NCI-H2227 (cell line): ENCODE measurements at regions not wholly inside any gene's neighbourhood (a gene's known extent, or its start where the extent isn't known, plus 50 kb on each side); places are given as distances from the start of the nearest gene placed in this dataset.

Experiments
- DNase-seq: peaks from one replicate; lab custom pipeline; 2025; ENCODE audit not compliant: unreplicated experiment; lab: John Stamatoyannopoulos, UW

GRCh38 chr2:82636402-82637020 is 1822.6 kb downstream of the SUCLG1 start:
- DNase-seq: no peak

GRCh38 chr2:82599021-82599420 is 1860.1 kb downstream of the SUCLG1 start:
- DNase-seq: no peak

GRCh38 chr2:82596581-82596980 is 1862.5 kb downstream of the SUCLG1 start:
- DNase-seq: no peak

GRCh38 chr2:82591718-82592117 is 1867.4 kb downstream of the SUCLG1 start:
- no peak for DNase-seq

GRCh38 chr2:82576656-82577055 is 1882.4 kb downstream of the SUCLG1 start:
- DNase-seq: no peak

- DNase-seq: no peak
Observed at GRCh38 chr2:82539280-82539621, 1919.8 kb downstream of the SUCLG1 start.

GRCh38 chr2:82538590-82539279 is 1920.3 kb downstream of the SUCLG1 start:
- DNase-seq: no peak

GRCh38 chr2:82528288-82528687 is 1930.8 kb downstream of the SUCLG1 start:
- no peak for DNase-seq

GRCh38 chr2:82527124-82527523 is 1932.0 kb downstream of the SUCLG1 start:
- no peak for DNase-seq

- DNase-seq: no peak
Observed at GRCh38 chr2:82526277-82526676, 1932.8 kb downstream of the SUCLG1 start.

- no peak for DNase-seq
Observed at GRCh38 chr2:82525744-82526143, 1933.3 kb downstream of the SUCLG1 start.

GRCh38 chr2:82524826-82525225 is 1934.3 kb downstream of the SUCLG1 start:
- no peak for DNase-seq

GRCh38 chr2:82511894-82512293 is 1947.2 kb downstream of the SUCLG1 start:
- DNase-seq: no peak

GRCh38 chr2:82508702-82509101 is 1950.4 kb downstream of the SUCLG1 start:
- no peak for DNase-seq

GRCh38 chr2:82507657-82508056 is 1951.4 kb downstream of the SUCLG1 start:
- no peak for DNase-seq

- no peak for DNase-seq
Observed at GRCh38 chr2:82501217-82501616, 1957.9 kb downstream of the SUCLG1 start.

GRCh38 chr2:82498777-82499443 is 1960.2 kb downstream of the SUCLG1 start:
- no peak for DNase-seq

- no peak for DNase-seq
Observed at GRCh38 chr2:82494739-82495138, 1964.3 kb downstream of the SUCLG1 start.

GRCh38 chr2:82491591-82491990 is 1967.5 kb downstream of the SUCLG1 start:
- DNase-seq: no peak

- no peak for DNase-seq
Observed at GRCh38 chr2:82487354-82487753, 1971.7 kb downstream of the SUCLG1 start.

GRCh38 chr2:82485701-82486100 is 1973.4 kb downstream of the SUCLG1 start:
- no peak for DNase-seq

GRCh38 chr2:82481207-82481606 is 1977.9 kb downstream of the SUCLG1 start:
- no peak for DNase-seq
